Heart left ventricle (tissue), 13 donors: ENCODE measurements at regions not wholly inside any gene's neighbourhood (a gene's known extent, or its start where the extent isn't known, plus 50 kb on each side); places are given as distances from the start of the nearest gene placed in this dataset.

ENCODE experiments used
- CTCF ChIP-seq, 12 donors: fragments of 200-600 bp; sonication (generic) in 4 of 12; IDR thresholded peaks; one replicate each; pipeline versions ENCODE4 v1.5.0 to v1.8.0; 2018 to 2022; ENCODE audit warnings: antibody characterized with exemption in 12 of 12, mild to moderate bottlenecking in 5 of 12
- POLR2A ChIP-seq, 2 donors: fragments of 450-650 bp; IDR thresholded peaks; one replicate each; pipeline ENCODE4 v1.6.1; 2017; ENCODE audit warnings: antibody characterized with exemption in 2 of 2, mild to moderate bottlenecking in 2 of 2, moderate library complexity in 2 of 2
- donor health status: ischemic (EF 13 %, LVEDD 7.1; RV severe dilation, severe dysfunction).
- donor health status: DM: no; HTN: yes; CAD: no.
- donor health status: DM: no; HTN: no; CAD: no.
- donor health status: ischemic (EF 25% LVEDD 6.9; RV normal size, moderate dysfunction).
- donor health status: ischemic (EF 25% LVEDD 5.7; RV mildly dilated, moderate dysfunction).
- donor health status: ischemic (EF 35%, LVEDD 5.7; RV mildly dilated, moderate dysfunction).
- donor health status: nonischemic (EF 11% LVEDD 7.7; RV severe dilation, severe dysfunction).
- donor health status: DM: yes; HTN: yes; CAD: no.
- donor health status: PGD.
- donor health status: ischemic (EF 29% LVEDD 5.4; RV normal size, mild dysfunction).
- donor health status: nonischemic (EF 23%, LVEDD 6.1; RV moderate dilation, normal function).

GRCh38 chr16:65661558-65661957 lies 539.7 kb upstream of the CDH11 start:
- no peak for TF ChIP-seq CTCF (IDR thresholded peaks at IDR 0.05)
- TF ChIP-seq POLR2A (IDR thresholded peaks at IDR 0.05) = no peak
